ENCODE measurements at regions not wholly inside any gene's neighbourhood (a gene's known extent, or its start where the extent isn't known, plus 50 kb on each side); places are given as distances from the start of the nearest gene placed in this dataset.
"Not testable (repeated sequence)": the region's sequence is repeated elsewhere in the genome, so short reads cannot be mapped to it uniquely, and the experiment has no call there.

DNA sequence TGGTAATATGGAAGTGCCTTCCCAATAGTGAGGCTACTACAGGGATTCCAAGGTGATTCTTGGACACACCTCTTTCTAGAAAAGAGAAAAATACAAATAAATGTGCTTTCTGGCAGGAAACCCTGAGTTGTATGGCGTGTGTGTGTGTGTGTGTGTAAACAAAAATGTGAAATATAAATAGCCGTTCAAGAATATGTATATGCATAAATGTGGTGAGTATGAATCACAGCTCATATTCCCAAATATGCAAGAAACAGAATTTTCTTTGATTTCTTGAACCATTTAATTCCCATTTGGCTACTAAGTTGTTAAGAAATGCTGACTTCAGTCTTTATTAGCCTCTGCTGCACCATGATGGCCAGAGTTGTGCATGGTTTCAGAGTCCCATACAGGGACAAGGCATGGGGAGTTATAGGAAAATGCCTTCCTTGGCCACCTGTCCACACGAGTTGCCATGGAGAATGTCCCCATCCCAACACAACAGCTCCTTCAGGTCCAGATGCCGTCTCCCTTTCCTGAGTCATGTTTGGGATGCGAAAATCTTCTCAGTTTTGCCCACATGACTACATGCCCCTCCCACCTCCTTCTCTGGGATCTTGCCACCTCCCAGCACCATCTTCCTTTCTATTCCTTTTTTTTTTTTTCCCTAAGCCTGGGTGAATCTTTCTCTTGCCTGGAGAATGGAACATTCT is 312.4 kb upstream of the ECI2 start:
- no peak for DNase-seq

DNA sequence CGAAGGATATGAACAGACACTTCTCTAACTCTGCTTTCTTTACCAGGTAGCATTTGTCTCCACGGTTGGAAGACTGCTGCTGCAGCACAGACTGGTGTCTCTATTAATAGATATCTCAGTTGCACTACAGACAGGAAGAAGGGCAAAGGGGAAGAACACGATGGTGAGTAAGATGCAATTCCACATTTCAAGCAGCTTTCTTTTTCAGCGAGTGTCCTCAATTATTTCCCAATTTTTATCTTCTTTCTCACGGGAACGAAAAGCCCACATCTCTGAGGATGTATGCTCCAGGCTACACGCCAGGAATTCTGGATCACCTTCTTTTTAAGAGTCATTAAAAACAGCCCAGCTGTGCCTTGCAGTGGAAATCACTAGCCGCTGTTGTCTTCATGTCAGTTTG is 311.6 kb upstream of the ECI2 start:
- no peak for DNase-seq

DNA sequence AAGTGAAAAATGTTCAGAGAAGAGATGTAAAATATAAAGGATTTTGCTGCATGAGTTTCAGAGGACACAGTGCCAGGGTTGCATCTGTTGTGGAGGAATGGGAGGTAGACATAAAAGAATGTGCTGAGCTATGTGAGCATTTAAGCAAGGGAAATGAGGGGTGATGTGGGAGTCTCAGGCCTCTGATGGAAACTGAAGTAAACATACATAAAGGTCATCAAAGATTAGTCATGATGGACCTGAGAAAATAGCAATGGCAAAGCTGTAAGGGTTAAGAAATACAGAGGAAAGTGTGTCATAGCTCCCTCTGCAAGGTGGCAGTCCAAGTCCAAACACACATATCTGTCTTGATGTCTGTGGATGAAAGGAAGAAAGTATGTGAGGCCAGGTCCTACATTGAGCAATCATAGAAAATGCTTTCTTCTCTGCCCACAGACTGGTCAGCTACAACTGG is 306.6 kb upstream of the ECI2 start:
- DNase-seq: no peak

DNA sequence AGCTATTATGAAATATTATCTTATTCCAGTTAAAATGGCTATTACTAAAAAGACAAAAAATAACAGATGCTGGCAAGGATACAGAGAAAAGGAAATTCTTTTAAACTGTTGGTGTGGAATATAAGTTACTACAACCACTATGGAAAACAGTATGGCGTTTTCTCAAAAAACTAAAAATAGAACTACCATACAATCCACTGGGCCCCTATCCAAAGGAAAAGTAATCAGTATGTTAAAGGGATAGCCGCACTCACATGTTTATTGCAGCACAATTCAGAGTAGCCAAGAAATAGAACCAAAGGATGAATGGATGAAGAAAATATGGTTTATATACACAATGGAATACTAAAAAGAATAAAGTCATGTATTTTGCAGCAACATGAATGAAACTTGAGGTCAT is 303.8 kb upstream of the ECI2 start:
- DNase-seq: no peak

DNA sequence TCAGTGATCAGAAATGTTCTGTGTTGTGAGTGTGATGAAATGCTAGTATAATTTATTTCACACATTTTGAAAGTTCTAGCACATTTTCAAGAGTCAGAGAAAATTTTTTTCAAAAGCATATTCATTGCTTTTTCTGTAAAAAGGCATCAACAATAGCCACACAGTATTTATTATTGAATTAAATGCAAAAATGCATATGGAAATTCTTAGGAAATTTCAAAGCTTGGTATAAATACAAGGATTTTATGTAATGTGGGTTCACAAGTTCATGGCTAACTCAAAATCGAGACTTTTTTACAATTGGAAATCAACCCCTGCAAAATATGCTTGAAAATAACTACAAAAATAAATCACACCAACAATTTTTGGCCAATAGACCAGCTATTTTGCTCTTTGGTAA is 302.0 kb upstream of the ECI2 start:
- no peak for DNase-seq

DNA sequence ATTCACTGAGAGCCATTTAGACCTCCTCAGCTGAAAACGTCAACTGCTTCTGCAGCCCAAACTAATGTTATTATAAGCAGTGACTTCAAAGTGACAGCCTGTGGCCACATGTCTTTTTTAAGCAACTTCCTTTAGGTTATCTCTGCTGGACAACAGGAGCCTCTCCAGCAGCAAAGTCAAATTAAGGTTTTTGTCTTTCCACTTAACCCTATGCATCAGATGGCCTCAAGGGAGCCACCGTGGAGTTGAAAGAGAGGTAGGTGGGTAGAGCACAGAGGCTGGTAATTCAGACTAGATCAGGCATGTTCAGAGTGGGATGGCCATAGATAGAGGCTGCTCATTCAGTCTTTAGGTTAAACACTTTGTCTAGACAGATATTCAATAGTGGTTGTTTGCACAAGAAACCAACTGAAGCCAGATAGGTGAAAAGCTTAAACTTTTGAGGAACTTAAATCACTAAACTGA is 300.6 kb upstream of the ECI2 start:
- no peak for DNase-seq

DNA sequence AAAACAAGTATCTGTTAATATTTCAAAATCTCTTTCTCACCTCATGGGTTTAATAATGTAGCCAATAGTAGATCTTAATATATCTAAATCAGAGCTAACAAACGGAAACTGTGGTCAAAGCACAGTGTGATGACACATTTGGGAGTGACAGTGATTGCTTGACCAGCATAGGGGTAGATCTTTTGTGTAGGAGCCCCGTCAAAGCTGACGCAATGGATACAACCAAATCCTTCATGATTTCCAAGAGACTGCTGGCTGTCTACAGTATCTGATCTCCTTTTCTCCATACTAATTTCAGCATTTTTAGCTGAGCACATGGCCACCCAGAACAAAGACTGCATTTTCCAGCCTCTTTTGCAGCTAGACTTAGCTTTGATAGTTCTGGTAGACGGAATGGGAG is 299.3 kb upstream of the ECI2 start:
- DNase-seq: no peak

DNA sequence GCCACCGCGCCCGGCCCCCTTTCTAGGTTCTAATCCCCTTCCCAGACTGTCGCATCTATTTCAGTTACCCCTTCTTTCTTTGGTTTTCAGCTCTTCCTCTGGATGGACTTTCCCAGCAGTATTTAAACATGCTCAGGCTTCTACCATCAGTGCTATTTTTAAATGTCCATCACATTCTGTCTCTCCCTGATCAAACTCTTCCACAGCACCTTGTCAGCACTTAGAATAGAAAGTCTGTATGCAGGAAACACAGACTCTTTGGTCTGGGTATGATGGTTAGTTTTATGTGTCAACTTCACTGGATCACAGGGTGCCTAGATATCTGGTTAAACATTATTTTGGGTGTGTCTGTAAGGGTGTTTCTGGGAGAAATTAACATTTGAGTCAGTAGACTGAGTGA is 297.8 kb upstream of the ECI2 start:
- no peak for DNase-seq

DNA sequence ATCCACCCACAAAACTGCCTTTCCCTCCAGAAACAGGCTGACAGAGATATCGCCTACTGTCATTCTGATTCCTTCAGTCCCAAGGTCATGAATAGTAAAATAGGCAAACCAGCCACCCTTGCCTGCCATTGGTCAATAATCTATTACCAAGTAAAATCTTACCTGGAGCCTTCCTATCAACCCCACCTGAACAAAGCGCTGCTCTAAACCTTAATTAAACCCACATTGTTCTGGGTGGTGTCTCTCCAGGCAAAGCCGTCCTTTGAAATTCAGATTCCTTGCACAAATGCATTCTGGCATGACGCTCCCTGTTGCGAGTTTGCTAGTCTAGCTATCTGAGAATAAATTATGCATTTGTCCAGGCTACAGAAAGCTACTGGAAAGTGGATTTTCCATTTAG is 291.6 kb upstream of the ECI2 start:
- DNase-seq: no peak

DNA sequence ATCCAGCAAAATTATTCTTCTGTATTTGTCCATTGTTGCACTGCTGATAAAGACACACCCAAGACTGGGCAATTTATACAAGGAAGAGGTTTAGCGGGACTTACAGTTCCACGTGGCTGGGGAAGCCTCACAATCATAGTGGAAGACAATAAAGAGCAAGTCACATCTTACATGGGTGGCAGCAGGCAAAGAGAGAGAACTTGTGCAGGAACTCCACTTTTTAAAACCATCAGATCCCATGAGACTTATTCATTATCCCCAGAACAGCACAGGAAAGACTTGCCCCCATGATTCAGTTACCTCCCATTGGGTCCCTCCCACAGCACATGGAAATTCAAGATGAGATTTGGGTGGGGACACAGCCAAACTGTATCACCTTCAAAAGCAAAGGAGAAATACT is 286.5 kb upstream of the ECI2 start:
- DNase-seq: no peak

DNA sequence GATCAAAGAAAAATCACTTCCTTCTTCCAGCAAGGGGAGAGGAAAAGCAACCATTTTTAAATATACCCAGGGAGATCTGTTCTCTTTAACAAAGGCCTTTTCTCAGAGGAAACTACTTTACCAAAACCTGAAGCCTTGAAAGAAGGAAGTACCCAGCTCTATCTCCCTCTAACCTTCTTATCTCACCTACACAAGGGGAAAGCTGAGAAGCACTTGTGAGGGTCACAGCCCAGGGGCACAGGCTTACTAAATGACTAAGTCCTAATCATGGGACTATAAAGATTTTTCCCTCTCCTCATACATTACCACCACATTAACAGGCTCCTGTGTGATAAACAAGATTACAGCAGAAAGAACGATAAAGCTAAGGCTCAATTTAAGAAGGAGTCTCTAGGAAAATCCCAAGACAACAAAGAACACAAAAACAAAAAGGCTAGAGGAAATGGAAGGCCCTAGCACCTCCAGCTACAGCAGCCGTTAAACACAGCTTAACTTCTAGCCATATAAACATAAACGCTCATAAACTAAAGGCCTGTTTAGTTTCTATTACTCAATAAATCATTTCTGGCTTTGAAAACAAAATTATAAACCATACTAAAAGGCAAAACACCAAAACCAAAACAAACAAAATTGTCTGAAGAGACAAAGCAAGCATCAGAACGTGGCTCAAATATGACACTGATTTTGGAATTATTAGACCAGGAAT is 284.9 kb upstream of the ECI2 start:
- DNase-seq: no peak

DNA sequence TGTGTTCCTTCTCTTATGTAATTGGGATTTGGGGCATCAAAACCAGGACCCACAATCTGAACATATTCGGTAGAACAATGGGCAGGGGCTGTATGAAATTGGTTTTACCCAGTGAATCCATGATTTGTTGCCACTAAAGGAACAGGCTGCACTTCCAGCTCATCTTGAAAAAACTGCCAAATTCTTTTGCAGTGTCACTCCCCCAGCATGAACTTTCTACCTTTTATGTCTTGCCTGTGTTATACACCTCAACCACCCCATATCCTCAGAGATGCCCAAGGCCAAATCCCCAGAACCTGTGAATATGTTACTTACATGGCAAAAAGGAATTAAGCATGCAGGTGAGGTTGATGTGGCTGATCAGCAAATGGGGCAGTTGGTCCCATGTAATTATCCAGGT is 280.2 kb upstream of the ECI2 start:
- no peak for DNase-seq

DNA sequence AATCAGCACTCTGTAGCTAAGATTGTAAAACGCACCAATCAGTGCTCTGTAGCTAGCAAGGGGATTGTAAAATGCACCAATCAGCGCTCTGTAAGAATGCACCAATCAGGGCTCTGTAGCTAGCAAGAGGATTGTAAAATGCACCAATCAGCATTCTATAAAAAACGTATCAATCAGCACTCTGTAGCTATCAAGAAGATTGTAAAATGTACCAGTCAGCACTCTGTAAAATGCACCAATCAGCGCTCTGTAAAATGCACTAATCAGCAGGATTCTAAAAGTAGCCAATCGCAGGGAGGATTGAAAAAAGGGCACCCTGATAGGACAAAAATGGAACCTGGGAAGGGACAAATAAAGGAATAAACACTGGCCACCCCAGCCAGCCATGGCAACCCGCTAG is 278.7 kb upstream of the ECI2 start:
- not testable (repeated sequence) for DNase-seq

DNA sequence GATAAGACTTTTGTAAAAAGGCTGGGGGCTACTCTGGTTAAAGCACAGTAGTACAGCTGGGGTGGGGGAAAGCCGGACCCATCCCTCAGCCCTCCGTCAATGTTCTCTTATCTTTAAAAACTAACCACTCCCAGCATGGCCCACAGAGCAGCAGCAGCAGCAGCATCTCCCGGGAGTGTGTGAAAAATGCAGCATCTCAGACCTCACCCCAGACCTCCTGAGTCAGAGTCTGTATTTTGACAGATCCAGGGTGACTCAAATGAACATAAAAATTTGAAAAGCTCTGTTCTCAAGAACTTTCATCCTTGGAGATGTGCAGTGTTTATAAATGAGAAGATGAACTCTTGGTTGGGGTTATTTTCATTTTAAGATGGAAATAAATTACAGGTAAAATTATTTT is 277.7 kb upstream of the ECI2 start:
- DNase-seq: no peak

DNA sequence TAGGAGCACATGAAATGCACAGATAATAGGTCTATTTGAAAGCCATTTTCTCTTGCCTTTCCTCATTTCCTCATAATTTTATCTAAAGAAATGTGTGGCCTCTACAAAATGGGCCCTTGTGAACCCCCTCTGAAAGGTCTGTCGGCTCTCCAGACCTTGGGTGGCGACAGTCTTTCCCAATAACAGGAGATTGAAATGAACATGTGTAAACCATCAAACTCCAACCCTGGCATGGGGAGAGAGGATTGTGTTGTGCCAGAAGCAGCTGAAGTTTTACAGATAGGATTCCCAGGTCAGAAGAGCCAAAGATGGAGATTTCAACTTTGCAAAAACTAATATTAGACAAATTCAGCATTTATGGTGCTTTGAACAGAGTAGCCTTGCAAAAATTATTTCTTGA is 277.1 kb upstream of the ECI2 start:
- DNase-seq: no peak

DNA sequence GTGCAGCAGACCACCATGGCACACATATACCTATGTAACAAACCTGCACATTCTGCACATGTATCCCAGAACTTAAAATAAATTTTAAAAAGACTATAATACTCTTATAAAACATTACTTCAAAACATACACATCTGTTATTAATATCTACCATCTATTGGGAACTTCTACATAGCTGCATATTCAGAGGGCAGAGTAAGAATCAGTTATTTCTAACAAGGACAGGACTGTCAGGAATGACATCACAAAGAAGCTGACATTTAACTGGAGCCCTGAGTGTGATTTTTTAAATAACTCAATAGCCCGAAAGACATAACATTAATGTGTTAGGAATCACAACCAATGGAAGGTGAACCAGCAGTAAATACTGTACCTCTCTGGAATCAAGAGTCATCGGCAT is 276.7 kb upstream of the ECI2 start:
- no peak for DNase-seq

DNA sequence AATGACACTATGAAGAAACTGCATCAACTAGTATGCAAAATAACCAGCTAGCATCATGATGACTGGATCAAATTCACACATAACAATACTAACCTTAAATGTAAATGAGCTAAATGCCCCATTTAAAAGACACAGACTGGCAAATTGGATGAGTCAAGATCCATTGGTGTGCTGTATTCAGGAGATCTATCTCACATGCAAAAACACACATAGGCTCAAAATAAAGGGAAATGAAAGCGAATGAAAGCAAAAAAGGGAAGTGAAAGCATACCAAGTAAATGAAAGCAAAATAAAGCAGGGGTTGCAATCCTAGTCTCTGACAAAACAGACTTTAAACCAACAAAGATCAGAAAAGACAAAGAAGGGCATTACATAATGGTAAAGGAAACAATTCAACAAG is 272.3 kb upstream of the ECI2 start:
- not testable (repeated sequence) for DNase-seq

DNA sequence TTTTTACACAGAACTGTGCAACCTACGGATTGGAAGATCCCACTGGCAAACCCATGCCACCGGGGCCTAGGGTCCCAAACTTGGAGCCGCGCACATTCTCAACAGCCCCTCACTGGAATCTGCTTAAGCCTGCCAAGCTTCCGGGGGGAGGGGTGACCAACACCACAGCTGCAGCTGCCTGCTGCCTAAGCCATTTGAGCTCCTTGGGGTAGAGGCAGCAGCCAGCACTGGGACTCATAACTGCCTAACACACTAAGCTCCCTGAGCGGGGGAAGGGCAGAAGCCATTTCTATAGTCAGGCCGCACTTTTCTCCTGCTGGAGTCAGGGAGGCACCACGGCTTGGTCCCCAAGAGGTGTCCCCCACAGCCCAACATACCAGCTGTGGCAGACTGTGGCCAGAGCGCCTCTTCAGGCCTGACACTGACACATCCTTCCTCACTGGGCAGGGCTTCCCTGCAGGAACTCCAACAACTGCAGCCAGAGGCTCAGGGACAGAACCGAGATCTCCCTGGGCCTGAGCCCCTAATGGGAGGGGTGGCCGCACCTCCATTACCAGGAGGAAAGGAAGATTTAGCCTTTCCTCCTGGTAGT is 270.3 kb upstream of the ECI2 start:
- DNase-seq: no peak

DNA sequence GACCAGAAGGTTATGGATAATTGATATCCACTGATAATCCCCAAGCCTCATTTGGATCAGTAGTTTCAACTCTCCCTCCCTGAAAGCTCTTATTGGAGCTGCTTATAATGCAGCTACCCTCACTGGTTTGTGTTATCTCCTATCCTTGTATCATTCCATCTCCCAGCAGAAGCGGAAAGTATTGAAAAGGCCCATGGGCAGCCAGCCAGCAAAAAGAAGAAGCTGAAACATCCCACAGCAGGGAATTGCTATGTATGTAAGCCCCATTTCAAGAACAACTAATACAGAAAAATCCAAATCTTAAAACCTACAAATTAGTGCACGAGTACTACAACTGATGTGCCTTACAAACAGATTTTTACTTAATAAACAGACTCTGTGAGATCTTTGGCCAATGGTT is 269.0 kb upstream of the ECI2 start:
- no peak for DNase-seq

DNA sequence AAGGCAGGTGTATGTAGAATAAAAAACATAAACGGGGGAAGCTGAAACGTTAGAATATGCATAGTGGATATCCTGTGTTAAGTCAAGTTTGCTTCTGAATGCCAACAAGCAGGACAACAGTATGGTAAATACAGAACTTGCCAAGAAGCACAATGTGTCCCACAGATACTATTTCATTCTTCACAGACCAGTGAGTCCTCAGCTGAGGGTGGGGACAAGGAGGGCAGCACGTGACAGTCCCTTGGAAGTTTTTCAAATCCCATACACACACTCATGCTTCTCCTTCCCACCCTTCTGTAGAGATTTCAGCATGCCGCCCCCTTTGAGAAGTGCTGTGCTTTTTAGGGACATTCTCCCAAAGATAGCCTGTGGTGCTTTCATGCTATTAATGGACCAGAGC is 268.5 kb upstream of the ECI2 start:
- no peak for DNase-seq

DNA sequence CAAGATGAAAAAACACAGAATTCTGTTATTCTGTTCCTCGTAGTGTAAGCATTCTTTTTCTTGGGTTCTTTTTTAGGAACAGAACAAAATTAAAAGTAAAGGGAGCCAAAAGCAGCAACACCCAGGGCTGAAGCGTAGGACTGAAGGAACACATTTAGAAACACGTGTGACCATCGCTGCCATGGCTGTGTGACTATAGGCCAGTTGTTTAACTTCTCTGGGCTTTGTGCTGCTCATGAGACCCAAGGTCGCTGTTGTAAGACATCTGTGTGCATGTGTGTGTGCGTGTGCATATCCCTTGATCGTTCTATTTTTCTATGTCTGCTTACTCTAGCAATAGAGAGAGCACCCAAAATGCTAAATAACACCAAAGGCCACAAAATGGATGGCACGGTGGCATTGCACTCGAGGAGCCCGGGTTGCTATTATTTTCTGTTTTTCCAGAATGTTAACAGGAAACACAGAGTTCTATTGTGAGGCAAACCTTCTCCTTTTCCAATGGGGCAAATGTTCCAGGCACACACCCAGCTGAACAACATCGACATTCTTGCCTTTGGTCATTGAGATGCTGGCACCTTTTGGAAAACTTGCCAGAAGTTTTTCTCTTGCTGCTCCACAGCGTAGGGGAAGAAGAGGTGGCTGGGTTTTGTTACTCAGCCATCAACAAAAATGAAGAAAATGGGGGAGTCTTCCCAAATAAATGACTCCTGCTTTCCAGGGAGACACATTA is 267.8 kb upstream of the ECI2 start:
- DNase-seq: no peak

DNA sequence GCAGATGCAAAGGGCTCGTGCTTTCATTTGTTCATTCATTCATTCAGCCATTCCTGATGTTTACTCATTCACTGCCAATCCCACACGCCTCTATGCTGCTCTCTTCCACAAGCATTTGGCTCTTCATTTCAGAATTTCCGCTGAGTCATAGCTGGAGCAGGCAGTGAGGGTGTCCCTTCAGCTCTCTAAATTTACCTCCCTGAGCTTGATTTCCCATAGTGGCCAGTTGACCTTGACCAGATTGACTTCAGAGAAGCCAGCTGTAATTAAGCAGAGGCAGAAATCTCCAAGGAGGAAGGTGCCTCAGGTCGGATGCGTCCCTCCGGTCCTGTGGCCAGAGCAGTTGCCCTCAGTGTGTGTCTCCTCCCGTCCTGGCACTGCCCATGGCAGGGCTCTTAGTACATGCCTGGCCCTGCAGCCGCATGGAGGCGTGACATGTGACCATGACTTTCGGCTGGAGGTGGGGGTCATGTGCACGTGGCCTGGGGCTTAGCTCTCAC is 267.2 kb upstream of the ECI2 start:
- no peak for DNase-seq

Measured in activated effector memory CD4-positive, alpha-beta T cell treated with anti-CD3 and anti-CD28 coated beads, Interleukin-2, amount 50 U/mL, for 16 hours (primary cell).